B cell (primary cell): ENCODE measurements at regions not wholly inside any gene's neighbourhood (a gene's known extent, or its start where the extent isn't known, plus 50 kb on each side); places are given as distances from the start of the nearest gene placed in this dataset.

ENCODE experiments used
- CTCF ChIP-seq: fragments of 200-600 bp; IDR thresholded peaks from one replicate; pipeline ENCODE4 v1.8.0; 2022; ENCODE audit warnings: antibody characterized with exemption, mild to moderate bottlenecking
- EZH2 ChIP-seq: IDR thresholded peaks from 2 replicates; pipeline ENCODE4 v1.6.1; 2012; ENCODE audit warnings: borderline replicate concordance, low read depth, mild to moderate bottlenecking, moderate library complexity, low read length; ENCODE audit not compliant: insufficient read depth, poor library complexity, severe bottlenecking

- TF ChIP-seq CTCF (no peak), EZH2 (no peak)
Measured at GRCh38 chr11:15629690-15630321, 515.1 kb downstream of the INSC start.
